HEK293 (cell line): ENCODE measurements at regions not wholly inside any gene's neighbourhood (a gene's known extent, or its start where the extent isn't known, plus 50 kb on each side); places are given as distances from the start of the nearest gene placed in this dataset.
A peak's percentile ranks its signal among the peaks of the same experiment; 100 is the strongest.

Experiments
- CTCF ChIA-PET: fragments of 350-600 bp; formaldehyde crosslinking; extraction: SDS; loops from one replicate; lab custom pipeline; 2021; ENCODE audit warnings: antibody characterized with exemption; lab: Yijun Ruan, JAX
- POLR2A ChIA-PET: fragments of 300-600 bp; formaldehyde crosslinking; extraction: SDS; loops from one replicate; lab custom pipeline; 2020; ENCODE audit warnings: antibody characterized with exemption, inconsistent platforms; lab: Yijun Ruan, JAX
- H3K27ac ChIP-seq: fragments of 200-500 bp; sonication (Bioruptor generic); 2 replicates; pipeline ENCODE4 v1.5.1; 2014; ENCODE audit warnings: low read depth, low read length, control low read depth, inconsistent platforms; ENCODE audit errors: extremely low read depth
- H3K36me3 ChIP-seq, 2 experiments: fragments of 200-500 bp in 1 of 2; sonication (Bioruptor generic) in 1 of 2; 1 replicate in 1 of 2; 2 replicates in 1 of 2; pipeline ENCODE4 v1.5.1; 2014 to 2017; ENCODE audit warnings: inconsistent platforms in 2 of 2, low read length in 2 of 2; ENCODE audit not compliant: control insufficient read depth in 2 of 2, insufficient read depth in 1 of 2
- H3K4me1 ChIP-seq: fragments of 200-500 bp; sonication (Bioruptor generic); 2 replicates; pipeline ENCODE4 v1.5.1; 2014; ENCODE audit warnings: mild to moderate bottlenecking, low read length, inconsistent platforms; ENCODE audit not compliant: control insufficient read depth, insufficient read depth
- H3K4me3 ChIP-seq: 2 replicates; pipeline ENCODE4 v1.5.1; 2011; ENCODE audit warnings: low read depth, mild to moderate bottlenecking, control low read depth, low read length, moderate library complexity
- H3K9me3 ChIP-seq: fragments of 200-500 bp; sonication (Bioruptor generic); 2 replicates; pipeline ENCODE4 v1.5.1; 2014; ENCODE audit warnings: low read depth, low read length, inconsistent platforms; ENCODE audit not compliant: control insufficient read depth, insufficient read depth
- GLIS1 ChIP-seq: fragments of 450-650 bp; formaldehyde crosslinking; IDR thresholded peaks from 2 replicates; pipeline ENCODE4 v1.5.1; 2016; ENCODE audit warnings: missing biosample characterization, missing genetic modification characterization
- MZF1 ChIP-seq: fragments of 450-650 bp; formaldehyde crosslinking; IDR thresholded peaks from 2 replicates; pipeline ENCODE4 v1.5.1; 2017; ENCODE audit warnings: missing biosample characterization, missing genetic modification characterization, borderline replicate concordance
- ZBTB1 ChIP-seq: fragments of 450-650 bp; formaldehyde crosslinking; IDR thresholded peaks from 2 replicates; pipeline ENCODE4 v1.5.1; 2016; ENCODE audit warnings: missing biosample characterization, missing genetic modification characterization
- ZFP3 ChIP-seq: fragments of 450-650 bp; formaldehyde crosslinking; IDR thresholded peaks from 2 replicates; pipeline ENCODE4 v1.5.1; 2016; ENCODE audit warnings: low read depth, missing biosample characterization, missing genetic modification characterization
- ZFP41 ChIP-seq: fragments of 450-650 bp; formaldehyde crosslinking; IDR thresholded peaks from 2 replicates; pipeline ENCODE4 v1.5.1; 2016; ENCODE audit warnings: missing biosample characterization, missing genetic modification characterization, borderline replicate concordance
- ZNF114 ChIP-seq: fragments of 450-650 bp; formaldehyde crosslinking; IDR thresholded peaks from 2 replicates; pipeline ENCODE4 v1.5.0; 2017; ENCODE audit warnings: missing biosample characterization, missing genetic modification characterization
- ZNF19 ChIP-seq: fragments of 450-650 bp; formaldehyde crosslinking; IDR thresholded peaks from 2 replicates; pipeline ENCODE4; 2016; ENCODE audit warnings: missing biosample characterization, missing genetic modification characterization, low read depth
- ZNF311 ChIP-seq: fragments of 450-650 bp; formaldehyde crosslinking; IDR thresholded peaks from 2 replicates; pipeline ENCODE4 v1.5.1; 2017; ENCODE audit warnings: missing biosample characterization, missing genetic modification characterization, borderline replicate concordance
- ZNF335 ChIP-seq: fragments of 450-650 bp; formaldehyde crosslinking; conservative IDR thresholded peaks from 2 replicates; pipeline ENCODE4 v1.5.1; 2016; ENCODE audit warnings: missing biosample characterization, missing genetic modification characterization
- ZNF433 ChIP-seq: fragments of 450-650 bp; formaldehyde crosslinking; IDR thresholded peaks from 2 replicates; pipeline ENCODE4 v1.5.1; 2016; ENCODE audit warnings: missing biosample characterization, missing genetic modification characterization, low read depth
- ZNF473 ChIP-seq: fragments of 450-650 bp; formaldehyde crosslinking; IDR thresholded peaks from 2 replicates; pipeline ENCODE4 v1.5.1; 2017; ENCODE audit warnings: missing biosample characterization, missing genetic modification characterization
- ZNF555 ChIP-seq: fragments of 450-650 bp; formaldehyde crosslinking; conservative IDR thresholded peaks from 2 replicates; pipeline ENCODE4 v1.5.1; 2017; ENCODE audit warnings: missing biosample characterization, mild to moderate bottlenecking, missing genetic modification characterization, inconsistent platforms
- ZNF585B ChIP-seq: fragments of 450-650 bp; formaldehyde crosslinking; IDR thresholded peaks from 2 replicates; pipeline ENCODE4 v1.5.1; 2016; ENCODE audit warnings: missing biosample characterization, missing genetic modification characterization
- ZSCAN23 ChIP-seq: fragments of 450-650 bp; formaldehyde crosslinking; IDR thresholded peaks from 2 replicates; pipeline ENCODE4 v1.5.1; 2016; ENCODE audit warnings: missing biosample characterization, missing genetic modification characterization
- ZSCAN30 ChIP-seq: fragments of 450-650 bp; IDR thresholded peaks from 2 replicates; pipeline ENCODE4 v1.5.1; 2018; ENCODE audit warnings: missing biosample characterization, mild to moderate bottlenecking, missing genetic modification characterization, moderate library complexity
- TF ChIP-seq, protein P1 (sequence below): fragments of 450-650 bp; formaldehyde crosslinking; IDR thresholded peaks from 2 replicates; pipeline ENCODE4 v1.5.1; 2017; ENCODE audit warnings: missing biosample characterization, missing genetic modification characterization
- TF ChIP-seq, protein P2 (sequence below): fragments of 450-650 bp; formaldehyde crosslinking; IDR thresholded peaks from 2 replicates; pipeline ENCODE4 v1.5.1; 2016; ENCODE audit warnings: missing biosample characterization, missing genetic modification characterization
- TF ChIP-seq, protein P3 (sequence below): fragments of 450-650 bp; IDR thresholded peaks from 2 replicates; pipeline ENCODE4 v1.5.1; 2018; ENCODE audit warnings: missing biosample characterization, missing genetic modification characterization
- TF ChIP-seq, protein P4 (sequence below): fragments of 450-650 bp; formaldehyde crosslinking; IDR thresholded peaks from 2 replicates; pipeline ENCODE4 v1.5.1; 2016; ENCODE audit warnings: missing biosample characterization, missing genetic modification characterization
- TF ChIP-seq, protein P5 (sequence below): fragments of 450-650 bp; formaldehyde crosslinking; IDR thresholded peaks from 2 replicates; pipeline ENCODE4; 2016; ENCODE audit warnings: missing biosample characterization, missing genetic modification characterization
- TF ChIP-seq, protein P6 (sequence below): fragments of 450-650 bp; formaldehyde crosslinking; conservative IDR thresholded peaks from 2 replicates; pipeline ENCODE4 v1.5.1; 2016; ENCODE audit warnings: low read depth, missing biosample characterization, missing genetic modification characterization

DNA sequence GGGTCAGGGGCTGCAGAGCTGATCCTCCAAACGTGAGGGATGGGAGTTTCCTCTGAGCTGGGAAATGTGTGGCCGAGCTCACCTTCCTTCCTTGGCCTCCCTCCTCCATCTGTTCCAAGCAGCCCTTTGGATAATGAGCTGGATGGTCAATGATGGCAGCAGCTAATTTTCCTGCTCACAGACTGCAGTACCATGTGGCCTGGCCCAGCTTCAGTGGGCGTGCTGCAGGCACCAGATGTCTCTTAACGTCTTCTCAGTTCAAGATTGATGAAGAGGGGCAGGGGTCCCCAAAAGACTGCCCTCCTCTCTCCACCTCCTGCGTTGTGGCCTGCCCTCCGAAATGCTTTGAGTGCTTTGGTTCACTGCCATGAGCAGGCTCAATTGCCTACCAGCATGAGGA lies 86.0 kb downstream of the UBIAD1 start:
- ChIA-PET CTCF (interaction anchor here (1.5 kb wide), 1 partner anchor 321 kb away, joined by 4 read pairs; no protein-coding TSS in a partner anchor), POLR2A (no interaction called here)
- no peaks in the 10 kb centered on the region for H3K4me1 ChIP-seq
- H3K36me3 ChIP-seq, result no peaks in the 10 kb centered on the region
- no peaks in the 10 kb centered on the region for H3K9me3 ChIP-seq
- H3K27ac ChIP-seq, result no peak overlapping the region
- H3K4me3 ChIP-seq, result no peak overlapping the region
- TF ChIP-seq, protein P1, sequence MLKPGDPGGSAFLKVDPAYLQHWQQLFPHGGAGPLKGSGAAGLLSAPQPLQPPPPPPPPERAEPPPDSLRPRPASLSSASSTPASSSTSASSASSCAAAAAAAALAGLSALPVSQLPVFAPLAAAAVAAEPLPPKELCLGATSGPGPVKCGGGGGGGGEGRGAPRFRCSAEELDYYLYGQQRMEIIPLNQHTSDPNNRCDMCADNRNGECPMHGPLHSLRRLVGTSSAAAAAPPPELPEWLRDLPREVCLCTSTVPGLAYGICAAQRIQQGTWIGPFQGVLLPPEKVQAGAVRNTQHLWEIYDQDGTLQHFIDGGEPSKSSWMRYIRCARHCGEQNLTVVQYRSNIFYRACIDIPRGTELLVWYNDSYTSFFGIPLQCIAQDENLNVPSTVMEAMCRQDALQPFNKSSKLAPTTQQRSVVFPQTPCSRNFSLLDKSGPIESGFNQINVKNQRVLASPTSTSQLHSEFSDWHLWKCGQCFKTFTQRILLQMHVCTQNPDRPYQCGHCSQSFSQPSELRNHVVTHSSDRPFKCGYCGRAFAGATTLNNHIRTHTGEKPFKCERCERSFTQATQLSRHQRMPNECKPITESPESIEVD, result no peak
- TF ChIP-seq ZNF19 (no peak), ZNF555 (tag by site-specific recombination) (no peak), ZSCAN30 (tag by site-specific recombination) (no peak), ZBTB1 (tag by site-specific recombination) (no peak), ZNF114 (tag by site-specific recombination) (no peak), ZNF473 (tag by site-specific recombination) (no peak), MZF1 (tag by site-specific recombination) (no peak), ZSCAN23 (no peak), ZFP3 (tag by site-specific recombination) (no peak), ZNF585B (tag by site-specific recombination) (no peak)
- TF ChIP-seq, protein P2, sequence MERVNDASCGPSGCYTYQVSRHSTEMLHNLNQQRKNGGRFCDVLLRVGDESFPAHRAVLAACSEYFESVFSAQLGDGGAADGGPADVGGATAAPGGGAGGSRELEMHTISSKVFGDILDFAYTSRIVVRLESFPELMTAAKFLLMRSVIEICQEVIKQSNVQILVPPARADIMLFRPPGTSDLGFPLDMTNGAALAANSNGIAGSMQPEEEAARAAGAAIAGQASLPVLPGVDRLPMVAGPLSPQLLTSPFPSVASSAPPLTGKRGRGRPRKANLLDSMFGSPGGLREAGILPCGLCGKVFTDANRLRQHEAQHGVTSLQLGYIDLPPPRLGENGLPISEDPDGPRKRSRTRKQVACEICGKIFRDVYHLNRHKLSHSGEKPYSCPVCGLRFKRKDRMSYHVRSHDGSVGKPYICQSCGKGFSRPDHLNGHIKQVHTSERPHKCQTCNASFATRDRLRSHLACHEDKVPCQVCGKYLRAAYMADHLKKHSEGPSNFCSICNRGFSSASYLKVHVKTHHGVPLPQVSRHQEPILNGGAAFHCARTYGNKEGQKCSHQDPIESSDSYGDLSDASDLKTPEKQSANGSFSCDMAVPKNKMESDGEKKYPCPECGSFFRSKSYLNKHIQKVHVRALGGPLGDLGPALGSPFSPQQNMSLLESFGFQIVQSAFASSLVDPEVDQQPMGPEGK, result no peak
- TF ChIP-seq, protein P3, sequence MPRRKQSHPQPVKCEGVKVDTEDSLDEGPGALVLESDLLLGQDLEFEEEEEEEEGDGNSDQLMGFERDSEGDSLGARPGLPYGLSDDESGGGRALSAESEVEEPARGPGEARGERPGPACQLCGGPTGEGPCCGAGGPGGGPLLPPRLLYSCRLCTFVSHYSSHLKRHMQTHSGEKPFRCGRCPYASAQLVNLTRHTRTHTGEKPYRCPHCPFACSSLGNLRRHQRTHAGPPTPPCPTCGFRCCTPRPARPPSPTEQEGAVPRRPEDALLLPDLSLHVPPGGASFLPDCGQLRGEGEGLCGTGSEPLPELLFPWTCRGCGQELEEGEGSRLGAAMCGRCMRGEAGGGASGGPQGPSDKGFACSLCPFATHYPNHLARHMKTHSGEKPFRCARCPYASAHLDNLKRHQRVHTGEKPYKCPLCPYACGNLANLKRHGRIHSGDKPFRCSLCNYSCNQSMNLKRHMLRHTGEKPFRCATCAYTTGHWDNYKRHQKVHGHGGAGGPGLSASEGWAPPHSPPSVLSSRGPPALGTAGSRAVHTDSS (tag by site-specific recombination), result no peak
- TF ChIP-seq, protein P4, sequence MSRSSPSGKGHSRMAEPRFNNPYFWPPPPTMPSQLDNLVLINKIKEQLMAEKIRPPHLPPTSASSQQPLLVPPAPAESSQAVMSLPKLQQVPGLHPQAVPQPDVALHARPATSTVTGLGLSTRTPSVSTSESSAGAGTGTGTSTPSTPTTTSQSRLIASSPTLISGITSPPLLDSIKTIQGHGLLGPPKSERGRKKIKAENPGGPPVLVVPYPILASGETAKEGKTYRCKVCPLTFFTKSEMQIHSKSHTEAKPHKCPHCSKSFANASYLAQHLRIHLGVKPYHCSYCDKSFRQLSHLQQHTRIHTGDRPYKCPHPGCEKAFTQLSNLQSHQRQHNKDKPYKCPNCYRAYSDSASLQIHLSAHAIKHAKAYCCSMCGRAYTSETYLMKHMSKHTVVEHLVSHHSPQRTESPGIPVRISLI, result no peak

DNA sequence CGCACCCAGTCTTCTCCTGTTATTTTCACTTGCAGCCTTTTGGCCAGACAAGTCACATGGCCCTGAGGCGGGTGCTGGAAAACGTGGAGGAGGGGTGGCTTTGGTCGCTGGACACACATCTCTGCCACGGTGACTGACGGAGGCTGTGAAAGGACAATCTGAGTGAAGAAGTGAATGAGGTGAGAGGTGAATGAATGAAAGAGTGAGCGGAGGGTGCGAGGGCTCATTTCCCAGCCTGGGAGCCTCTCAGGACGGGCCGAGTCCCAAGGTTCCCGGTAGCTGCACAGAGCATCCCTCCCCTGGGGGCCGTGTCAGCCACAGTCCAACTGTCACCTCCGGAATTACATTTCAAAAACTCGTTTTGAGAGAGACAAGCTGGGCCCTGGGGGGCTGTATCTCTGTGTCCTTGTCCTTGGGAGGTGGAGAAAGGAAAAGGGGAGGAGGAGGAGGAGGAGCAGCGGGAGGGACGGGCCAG lies 89.6 kb downstream of the UBIAD1 start:
- H3K27ac ChIP-seq, result no peak overlapping the region
- CTCF ChIA-PET, result no interaction called here

More for the DNA sequence above, 89.6 kb downstream of the UBIAD1 start:
- no peak for TF ChIP-seq ZNF335 (tag by site-specific recombination)
- TF ChIP-seq ZNF311, result no peak
- TF ChIP-seq, protein P5, sequence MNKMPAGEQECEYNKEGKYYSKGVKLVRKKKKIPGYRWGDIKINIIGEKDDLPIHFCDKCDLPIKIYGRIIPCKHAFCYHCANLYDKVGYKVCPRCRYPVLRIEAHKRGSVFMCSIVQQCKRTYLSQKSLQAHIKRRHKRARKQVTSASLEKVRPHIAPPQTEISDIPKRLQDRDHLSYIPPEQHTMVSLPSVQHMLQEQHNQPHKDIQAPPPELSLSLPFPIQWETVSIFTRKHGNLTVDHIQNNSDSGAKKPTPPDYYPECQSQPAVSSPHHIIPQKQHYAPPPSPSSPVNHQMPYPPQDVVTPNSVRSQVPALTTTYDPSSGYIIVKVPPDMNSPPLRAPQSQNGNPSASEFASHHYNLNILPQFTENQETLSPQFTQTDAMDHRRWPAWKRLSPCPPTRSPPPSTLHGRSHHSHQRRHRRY (tag by site-specific recombination), result no peak
- TF ChIP-seq ZFP41, result no peak
- TF ChIP-seq GLIS1 (tag by site-specific recombination), result peak; percentile 61
- TF ChIP-seq, protein P6, sequence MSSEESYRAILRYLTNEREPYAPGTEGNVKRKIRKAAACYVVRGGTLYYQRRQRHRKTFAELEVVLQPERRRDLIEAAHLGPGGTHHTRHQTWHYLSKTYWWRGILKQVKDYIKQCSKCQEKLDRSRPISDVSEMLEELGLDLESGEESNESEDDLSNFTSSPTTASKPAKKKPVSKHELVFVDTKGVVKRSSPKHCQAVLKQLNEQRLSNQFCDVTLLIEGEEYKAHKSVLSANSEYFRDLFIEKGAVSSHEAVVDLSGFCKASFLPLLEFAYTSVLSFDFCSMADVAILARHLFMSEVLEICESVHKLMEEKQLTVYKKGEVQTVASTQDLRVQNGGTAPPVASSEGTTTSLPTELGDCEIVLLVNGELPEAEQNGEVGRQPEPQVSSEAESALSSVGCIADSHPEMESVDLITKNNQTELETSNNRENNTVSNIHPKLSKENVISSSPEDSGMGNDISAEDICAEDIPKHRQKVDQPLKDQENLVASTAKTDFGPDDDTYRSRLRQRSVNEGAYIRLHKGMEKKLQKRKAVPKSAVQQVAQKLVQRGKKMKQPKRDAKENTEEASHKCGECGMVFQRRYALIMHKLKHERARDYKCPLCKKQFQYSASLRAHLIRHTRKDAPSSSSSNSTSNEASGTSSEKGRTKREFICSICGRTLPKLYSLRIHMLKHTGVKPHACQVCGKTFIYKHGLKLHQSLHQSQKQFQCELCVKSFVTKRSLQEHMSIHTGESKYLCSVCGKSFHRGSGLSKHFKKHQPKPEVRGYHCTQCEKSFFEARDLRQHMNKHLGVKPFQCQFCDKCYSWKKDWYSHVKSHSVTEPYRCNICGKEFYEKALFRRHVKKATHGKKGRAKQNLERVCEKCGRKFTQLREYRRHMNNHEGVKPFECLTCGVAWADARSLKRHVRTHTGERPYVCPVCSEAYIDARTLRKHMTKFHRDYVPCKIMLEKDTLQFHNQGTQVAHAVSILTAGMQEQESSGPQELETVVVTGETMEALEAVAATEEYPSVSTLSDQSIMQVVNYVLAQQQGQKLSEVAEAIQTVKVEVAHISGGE (tag by site-specific recombination), result no peak
- TF ChIP-seq ZNF433 (tag by site-specific recombination), result no peak
- TF ChIP-seq, all 188 proteins: peak for 1
- H3K36me3 ChIP-seq, result no peaks in the 10 kb centered on the region
- H3K4me1 ChIP-seq, result no peaks in the 10 kb centered on the region
- POLR2A ChIA-PET, result no interaction called here
- no peaks in the 10 kb centered on the region for H3K9me3 ChIP-seq
- no peak overlapping the region for H3K4me3 ChIP-seq
